HG03108 (cell line): ENCODE measurements at regions not wholly inside any gene's neighbourhood (a gene's known extent, or its start where the extent isn't known, plus 50 kb on each side); places are given as distances from the start of the nearest gene placed in this dataset.
"Not testable (repeated sequence)": the region's sequence is repeated elsewhere in the genome, so short reads cannot be mapped to it uniquely, and the experiment has no call there.

ENCODE experiments used
- ATAC-seq: cut with Tn5 transposase; IDR thresholded peaks from one replicate; pipeline ENCODE4 v1.9.1; 2021; ENCODE audit warnings: moderate library complexity; ENCODE audit not compliant: unreplicated experiment

GRCh38 chr5:135184646-135185045 lies 150.6 kb upstream of the PITX1 start:
- ATAC-seq, result no peak

GRCh38 chr5:135183464-135183863 lies 149.4 kb upstream of the PITX1 start:
- no peak for ATAC-seq

GRCh38 chr5:135182675-135183074 lies 148.6 kb upstream of the PITX1 start:
- no peak for ATAC-seq

DNA sequence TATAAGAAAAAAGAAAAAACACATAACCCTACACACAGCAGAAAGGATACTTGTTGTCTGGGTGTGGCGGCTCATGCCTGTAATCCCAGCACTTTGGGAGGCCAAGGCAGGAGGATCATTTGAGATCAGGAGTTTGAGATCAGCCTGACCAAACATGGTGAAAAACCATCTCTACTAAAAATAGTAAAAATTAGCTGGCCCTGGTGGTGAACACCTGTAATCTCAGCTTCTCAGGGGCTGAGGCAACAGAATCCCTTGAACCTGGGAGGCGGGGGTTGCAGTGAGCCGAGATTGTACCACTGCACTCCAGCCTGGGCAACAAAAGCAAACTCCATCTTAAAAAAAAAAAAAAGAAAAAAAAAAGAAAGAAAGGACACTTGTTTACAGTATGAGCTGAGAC lies 147.6 kb upstream of the PITX1 start:
- ATAC-seq, result no peak

DNA sequence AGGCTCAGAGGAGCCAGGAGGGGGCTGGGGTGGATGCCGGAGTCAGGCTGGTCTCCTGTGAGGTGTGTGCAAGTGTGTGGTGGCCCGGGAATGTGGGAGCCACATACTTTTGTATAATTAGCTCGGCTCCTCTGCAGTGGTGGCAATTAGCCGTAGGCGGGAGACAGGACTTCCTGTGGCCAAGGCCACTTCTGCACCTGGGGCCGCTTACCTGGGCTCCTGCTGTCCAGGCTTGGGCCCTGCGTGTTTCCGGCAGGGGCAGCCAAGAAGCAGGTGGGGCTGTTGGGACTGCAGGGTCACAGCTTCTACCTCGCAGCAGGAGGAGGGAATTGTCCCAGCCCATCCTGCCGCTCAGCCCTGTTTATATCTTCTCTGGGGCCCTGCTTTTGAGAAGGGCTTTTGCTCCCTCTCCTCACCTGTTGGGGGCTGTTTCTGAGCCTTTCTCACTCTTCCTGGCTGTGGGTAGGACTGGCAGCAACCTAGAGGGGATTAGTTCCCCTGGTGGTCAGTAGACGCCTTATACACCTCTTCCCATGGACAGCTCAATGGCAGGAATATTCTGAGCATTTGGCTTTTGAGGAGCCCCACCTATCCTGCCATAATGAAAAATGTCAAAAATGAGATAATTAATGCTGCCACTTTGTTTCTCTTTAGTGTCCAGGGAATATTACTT lies 145.4 kb upstream of the PITX1 start:
- ATAC-seq, result no peak

DNA sequence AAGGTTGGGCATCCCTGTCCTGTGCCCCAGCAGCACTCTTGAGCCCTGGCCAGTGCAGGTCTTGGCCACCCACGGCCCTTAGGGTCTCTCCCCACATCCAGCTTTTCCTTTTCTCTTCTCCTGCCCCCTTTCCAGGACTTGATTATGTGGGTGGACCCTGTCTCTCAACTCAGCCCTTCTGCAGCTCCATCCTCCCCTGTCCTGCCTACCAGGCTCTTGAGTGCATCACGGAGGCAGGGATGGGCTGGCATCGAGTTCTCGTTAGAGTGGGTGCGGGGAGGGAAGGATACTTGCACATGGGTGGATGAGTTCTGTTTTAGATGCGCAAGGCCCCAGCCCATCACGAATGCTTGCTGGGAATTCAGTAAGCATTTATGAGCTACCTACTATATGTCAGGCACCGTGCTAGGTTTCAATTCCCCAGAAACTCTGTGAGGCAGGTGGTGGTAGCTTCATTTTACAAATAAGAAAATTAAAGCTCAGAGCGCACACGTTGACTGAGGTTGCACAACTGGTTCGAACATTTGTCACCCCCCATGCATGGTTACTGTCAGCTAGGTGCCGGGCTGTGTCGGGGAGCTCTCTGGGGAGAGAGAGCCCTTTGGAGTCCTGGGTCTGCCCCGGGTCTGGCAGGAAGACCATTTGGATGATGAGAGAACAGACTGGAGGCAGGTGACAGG lies 144.6 kb upstream of the PITX1 start:
- ATAC-seq, result no peak

GRCh38 chr5:135177591-135177990 lies 143.6 kb upstream of the PITX1 start:
- no peak for ATAC-seq

- ATAC-seq, result no peak
Measured at GRCh38 chr5:135176991-135177390, 143.0 kb upstream of the PITX1 start.

GRCh38 chr5:135174315-135175096 lies 140.5 kb upstream of the PITX1 start:
- ATAC-seq, result no peak

DNA sequence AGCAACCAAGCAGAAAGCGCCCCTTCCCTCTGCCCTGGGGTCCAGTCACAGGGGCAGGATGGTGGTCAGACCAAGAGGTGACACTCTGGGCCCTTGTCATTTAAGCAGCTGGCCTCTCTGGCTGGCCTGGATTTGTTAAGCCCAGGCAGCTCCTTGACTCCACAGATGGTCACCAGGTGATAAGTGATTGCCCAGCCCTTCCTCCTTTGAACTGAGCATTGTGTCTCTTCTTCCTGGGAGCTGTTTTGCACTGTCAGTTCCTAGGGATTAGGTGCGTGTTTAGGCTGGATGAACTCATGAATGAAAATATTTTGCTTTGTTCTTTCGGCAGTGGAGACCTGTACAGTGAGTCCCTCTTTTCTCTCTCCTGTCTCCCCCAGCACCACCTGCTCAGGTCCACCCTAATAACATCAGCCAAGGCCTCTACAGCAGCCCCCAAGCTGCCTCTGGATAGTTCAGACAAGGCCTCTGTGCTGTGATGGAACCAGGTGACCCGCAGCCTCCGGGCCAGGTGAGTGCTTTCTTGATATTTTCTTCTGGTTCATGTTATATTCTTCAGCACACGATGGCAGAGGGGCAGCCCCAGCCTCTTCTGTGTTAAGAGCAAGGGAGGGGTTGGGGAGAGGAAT lies 139.7 kb upstream of the PITX1 start:
- ATAC-seq, result no peak

GRCh38 chr5:135172718-135173117 lies 138.7 kb upstream of the PITX1 start:
- no peak for ATAC-seq

- ATAC-seq, result no peak
Measured at GRCh38 chr5:135171336-135171735, 137.3 kb upstream of the PITX1 start.

GRCh38 chr5:135170500-135170899 lies 136.5 kb upstream of the PITX1 start:
- ATAC-seq, result no peak

DNA sequence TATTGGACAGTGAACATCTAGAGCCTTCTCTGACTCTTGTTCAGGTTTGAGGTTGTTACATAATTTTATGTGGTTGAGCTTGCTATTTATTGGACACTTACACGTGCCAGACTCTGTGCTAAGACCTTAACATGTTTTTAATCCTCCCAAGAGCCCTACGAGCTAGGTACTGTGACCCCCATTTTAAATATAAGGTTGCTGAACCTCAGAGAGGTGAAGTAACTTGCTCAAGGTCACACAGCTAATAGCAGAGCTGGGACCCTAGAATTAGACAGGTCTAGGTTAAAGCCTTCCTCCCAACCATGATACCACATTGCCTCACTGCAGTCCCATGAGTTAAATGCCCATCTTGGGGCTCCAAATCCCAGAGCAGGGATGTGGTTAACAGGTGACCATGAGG lies 135.7 kb upstream of the PITX1 start:
- no peak for ATAC-seq

- ATAC-seq, result no peak
Measured at GRCh38 chr5:135167634-135168033, 133.6 kb upstream of the PITX1 start.

GRCh38 chr5:135164873-135165614 lies 131.0 kb upstream of the PITX1 start:
- not testable (repeated sequence) for ATAC-seq

- no peak for ATAC-seq
Measured at GRCh38 chr5:135163964-135164363, 129.9 kb upstream of the PITX1 start.

- no peak for ATAC-seq
Measured at GRCh38 chr5:135163391-135163790, 129.4 kb upstream of the PITX1 start.

DNA sequence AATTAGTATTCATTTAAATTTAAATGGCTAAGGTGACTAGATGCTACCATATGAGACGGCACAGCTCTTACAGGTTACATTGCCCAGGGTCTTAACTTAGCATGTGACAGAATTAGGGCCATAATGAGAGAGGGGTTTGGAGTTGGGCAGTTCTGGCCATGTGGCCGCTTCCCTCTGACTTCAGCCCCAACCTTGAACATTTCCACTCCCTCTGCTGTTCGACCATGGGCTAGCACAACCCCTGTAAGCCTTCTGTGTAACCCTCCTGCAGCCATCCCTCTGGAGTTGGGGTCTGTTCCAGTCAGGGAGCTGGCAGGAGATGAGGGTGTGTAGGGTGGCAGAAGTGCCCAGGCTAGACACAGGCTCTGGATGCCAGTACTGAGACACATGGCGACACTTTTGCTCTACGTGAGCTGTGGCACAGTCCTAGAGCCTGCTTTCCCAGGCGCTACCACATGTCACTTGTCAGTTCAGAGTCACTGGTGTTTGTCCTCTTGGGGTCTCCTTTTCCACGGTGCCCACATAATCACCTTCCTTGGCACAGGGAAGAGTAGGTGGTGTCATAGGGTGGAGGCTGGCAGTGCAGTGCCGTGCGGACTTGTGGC lies 128.7 kb upstream of the PITX1 start:
- ATAC-seq, result no peak

- no peak for ATAC-seq
Measured at GRCh38 chr5:135161221-135161620, 127.2 kb upstream of the PITX1 start.
